C1 segment of cervical spinal cord (tissue), 14 donors: ENCODE measurements at regions not wholly inside any gene's neighbourhood (a gene's known extent, or its start where the extent isn't known, plus 50 kb on each side); places are given as distances from the start of the nearest gene placed in this dataset.

Source experiments
- DNase-seq, 14 donors: peaks; one replicate each; lab custom pipeline; 2025; lab: John Stamatoyannopoulos, UW

DNA sequence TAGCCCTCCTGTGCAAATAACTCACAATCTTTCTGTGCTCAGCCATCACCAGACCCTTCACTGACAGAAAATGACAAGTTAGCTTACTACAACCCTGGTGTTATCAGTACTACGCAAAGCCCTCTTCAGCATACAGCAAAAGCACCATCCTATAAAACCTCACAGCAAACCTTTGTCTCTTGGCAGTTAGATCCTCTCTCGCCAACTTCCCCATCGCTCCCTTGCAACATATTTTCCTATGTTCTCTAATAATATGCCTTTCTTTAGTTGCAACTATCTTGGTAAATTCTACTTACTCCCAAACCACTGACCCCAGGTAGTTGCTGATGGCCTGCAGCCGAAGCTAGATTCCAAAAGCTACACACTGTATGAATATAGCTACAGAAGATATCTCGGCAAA lies 856.9 kb upstream of the FRG1 start:
- no peak for DNase-seq

DNA sequence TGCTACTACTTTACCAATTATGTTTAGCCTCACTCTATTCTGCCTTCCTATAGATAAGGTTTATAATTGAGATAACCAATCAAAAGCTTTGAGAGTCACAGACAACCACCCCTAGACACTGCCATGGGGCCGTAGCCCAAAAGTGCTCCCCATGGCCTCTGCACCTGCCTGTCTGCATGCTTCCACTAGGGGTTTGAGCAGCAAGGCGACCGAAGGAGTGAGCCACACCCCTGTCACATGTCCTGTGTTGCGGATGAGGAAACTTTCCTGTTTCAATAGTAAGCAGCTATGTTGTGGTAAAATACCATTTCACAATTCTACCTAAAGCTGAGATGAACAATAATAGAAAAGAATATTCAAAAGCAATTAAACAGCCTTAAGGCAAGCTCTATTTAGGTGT lies 856.0 kb upstream of the FRG1 start:
- no peak for DNase-seq

DNA sequence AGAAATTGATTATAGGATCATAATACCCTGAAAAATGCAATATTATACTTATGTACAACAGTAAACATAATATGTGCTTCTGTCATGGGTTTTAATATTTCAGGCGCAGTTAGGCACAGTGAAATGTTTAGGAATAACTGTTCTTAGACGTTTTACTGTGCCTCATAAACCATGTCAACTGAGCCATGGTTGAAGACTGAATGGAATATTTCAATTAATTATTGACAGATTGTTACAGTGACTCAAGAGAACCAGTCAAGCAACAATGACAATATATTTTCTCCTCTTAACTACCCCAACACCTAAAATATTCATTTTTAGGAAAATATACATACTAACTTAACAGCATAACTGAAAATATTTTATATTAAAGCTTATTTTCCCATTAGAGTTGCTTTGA lies 852.7 kb upstream of the FRG1 start:
- DNase-seq: no peak

DNA sequence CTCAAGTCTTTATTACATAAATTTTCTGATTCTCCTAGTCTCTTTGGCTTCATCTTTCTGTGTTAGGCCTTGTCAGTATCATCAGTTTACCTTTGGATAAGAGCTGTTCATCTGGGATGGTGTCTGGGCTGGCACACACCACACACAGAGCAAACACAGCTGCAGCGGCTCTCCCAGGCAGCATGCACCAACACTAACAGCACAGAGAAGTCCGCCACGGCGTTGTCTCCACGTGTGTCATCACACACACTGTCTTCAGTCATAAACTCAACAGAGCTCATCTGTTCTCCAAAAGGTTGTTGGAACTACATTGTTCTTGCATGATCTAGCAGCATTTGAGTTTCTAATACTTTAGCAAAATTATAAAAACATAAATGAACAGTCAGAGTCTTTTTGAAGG lies 851.9 kb upstream of the FRG1 start:
- peak in 1 of 14 donors; percentile 12 for DNase-seq

DNA sequence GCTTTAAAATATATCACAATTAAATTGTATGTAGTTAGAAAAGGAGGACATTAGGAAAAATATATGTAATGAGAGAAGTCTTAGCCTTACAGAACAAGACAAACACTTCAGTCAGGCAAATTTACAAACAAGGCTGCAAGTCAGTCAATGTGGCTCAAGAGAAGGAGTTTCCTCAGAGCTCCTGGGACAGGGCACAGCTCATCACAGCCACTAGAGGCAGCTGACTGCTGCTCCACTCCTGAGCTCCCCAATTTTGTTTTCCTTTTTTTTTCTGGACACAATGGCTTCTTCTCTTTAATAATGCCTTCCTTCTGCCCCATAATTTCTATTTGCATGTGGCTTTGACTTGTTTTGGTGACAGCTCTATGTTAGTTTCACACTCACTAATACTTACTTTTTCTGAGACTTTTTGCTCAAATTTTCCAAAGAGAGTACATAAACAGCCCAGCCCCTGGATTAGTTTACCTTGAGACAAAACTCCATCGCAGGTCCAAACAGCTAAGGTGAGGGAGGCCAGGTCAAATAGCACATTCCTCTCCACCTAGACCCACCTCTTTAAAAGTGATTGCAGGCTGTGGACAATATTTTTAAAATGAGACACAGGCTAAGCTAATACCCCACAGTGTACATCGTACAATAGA lies 850.4 kb upstream of the FRG1 start:
- no peak for DNase-seq

DNA sequence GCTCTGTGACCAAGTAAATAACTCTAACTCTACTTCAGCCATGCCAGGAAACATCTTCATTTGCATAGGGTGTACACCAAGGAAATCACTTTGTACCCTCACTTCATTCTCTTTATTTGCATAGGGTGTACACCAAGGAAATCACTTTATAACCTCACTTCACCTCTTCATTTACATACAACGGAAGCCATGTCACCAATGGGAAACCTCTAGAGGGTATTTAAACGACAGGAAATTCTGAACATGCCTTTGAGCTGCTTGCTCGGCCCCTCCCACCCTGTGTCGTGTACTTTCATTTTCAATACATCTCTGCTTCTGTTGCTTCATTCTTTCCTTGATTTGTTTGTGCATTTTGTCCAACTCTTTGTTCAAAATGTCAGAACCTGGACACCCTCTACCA lies 848.1 kb upstream of the FRG1 start:
- no peak for DNase-seq

DNA sequence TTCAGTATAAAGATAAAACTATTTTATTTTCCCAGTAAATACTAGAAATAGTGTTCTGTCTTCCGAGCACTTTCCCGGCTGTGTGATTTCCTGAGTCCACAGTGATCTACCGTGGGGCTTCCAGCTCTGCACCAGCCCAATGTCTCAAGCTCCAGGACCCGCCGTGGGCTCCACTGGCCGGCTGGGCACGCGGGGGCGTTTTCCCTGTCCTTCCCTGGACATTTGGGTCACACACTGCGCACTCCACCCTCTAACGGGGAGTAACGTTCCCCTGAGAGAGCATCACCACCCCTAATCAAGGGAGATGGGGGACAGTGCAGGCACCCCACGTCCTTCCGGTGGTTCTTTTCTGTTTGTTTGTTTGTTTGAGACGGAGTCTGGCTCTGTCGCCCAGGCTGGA lies 844.6 kb upstream of the FRG1 start:
- no peak for DNase-seq

DNA sequence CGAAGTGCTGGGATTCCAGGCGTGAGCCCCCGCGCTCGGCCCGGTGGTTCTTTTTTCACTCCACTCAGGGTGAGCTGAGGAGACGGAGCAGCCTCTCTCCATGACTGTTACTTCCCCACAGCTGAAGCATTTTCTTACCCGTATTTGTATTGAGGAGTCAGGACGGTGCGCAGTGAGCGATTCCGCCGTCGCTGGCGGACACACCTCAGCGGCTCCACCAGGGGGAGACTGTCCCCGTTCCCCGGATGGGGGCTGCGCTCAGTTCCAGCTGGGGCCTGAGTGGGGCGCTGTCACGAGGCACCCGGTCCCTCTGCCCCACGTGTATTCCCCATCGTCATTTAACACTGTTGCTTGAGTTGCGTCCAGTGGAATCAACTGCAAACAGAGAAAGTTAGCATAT lies 844.0 kb upstream of the FRG1 start:
- DNase-seq: no peak

DNA sequence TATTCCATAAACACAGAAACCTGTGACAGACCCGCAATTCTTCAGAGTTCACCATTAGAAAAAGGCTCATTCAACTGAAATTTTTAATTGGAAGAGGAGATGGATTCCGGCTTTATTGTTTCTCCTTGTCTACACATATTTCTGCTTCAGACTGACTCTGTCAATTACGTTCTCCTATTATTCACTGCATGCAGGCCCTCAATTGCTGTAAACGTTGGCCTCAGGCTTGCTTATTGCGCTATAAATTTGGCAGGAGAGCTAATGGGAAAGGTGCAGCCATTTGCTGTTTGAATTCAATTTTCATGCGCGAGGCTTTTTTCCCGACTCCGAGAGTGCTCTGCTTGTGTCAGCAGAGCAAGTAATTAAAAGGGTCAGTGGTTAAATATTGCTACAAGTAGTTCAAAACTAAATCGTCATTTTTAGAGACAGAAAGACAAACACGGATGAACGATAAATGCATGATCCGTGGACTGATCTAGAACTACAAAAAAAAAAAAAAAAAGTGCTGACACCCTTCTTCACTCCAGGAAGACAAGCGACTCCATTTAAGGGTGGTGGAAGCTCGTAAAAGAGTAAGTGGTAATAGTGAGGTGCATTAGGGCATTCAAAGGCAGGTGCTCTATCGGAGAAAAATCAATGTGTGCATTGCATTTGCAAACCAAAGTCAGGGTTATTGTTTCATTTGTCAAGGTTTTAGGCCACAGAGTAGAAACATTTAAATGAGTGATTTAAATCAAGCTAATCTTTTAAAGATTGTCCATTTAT lies 841.6 kb upstream of the FRG1 start:
- no peak for DNase-seq

DNA sequence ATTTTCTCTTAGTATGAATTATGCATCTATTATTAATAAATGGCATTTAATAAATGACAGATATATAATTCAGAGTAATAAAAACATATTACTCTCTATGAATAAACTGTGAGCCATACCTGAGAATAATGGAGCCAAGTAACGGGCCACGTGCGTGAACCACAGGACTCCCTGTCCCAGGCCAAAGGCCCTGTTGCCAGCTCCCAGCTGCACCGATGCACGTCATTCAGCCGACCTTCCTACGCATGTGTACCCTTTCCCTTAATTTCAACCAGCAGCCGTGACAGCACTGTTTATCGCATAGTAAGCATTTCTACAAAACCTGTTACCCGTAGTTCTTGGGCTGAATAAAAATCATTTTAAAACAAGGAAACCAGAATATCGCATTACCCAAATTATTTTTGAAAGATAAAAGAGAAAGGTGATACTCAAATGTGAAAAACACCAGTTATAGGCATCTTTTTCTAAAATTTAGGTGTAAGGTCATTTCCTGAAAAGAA lies 827.2 kb upstream of the FRG1 start:
- DNase-seq: no peak

DNA sequence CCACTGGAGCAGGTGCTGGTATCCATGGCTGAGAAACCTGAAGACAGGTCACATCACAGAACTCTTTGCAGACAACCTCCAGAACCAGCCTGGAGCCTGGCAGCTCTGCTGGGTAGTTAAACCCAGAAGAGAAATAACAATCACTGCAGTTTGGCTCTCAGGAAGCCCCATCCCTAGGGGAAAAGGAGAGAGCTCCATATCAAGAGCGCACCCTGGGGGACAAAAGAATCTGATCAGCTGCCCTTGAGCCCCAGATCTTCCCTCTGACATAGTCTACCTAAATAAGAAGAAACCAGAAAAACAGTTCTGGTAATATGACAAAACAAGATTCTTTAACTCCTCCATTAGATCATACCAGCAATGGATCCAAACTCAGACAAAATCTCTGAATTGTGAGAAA lies 823.2 kb upstream of the FRG1 start:
- no peak for DNase-seq

DNA sequence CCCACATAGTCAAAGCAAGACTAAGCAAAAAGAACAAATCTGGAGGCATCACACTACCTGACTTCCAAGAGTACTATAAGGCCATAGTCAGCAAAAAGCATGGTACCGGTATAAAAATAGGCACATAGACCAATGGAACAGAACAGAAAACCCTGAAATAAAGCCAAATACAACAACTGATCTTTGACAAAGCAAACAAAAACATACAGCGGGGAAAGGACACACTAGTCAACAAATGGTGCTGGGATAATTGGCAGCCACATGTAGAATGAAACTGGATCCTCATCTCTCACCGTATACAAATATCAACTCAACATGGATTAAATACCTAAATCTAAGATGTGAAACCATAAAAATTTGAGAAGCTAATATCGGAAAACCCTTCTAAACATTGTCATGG lies 819.3 kb upstream of the FRG1 start:
- no peak for DNase-seq

DNA sequence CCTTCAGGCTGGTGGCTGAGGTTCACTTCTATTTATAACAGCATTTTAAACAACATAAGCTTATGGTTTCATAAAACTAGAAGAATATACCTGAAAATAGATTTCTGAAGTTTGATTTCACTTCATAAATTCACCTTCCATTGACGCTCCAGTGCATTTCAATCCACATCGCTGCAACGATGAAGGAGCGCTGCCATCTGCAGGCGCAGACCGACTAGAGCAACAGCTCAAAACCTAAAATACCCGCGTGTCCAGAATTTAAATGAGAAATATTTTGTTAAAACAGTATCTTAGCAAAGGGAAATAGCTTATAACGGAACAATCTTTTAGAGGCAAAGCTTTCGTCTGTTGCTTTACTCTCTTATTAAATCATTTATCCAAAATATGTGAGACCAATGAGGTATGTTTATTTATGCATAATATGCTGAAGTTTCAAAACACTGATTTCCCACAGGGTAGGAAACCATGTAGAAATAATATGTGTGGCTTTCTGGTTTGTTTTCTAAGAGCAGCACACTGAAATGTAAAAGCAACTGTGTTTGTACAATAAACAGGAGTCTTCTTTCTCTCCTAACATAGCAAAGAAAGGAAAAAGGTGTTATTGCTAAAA lies 816.4 kb upstream of the FRG1 start:
- peak in 3 of 14 donors; percentile 1 to 2 (median 2) for DNase-seq

DNA sequence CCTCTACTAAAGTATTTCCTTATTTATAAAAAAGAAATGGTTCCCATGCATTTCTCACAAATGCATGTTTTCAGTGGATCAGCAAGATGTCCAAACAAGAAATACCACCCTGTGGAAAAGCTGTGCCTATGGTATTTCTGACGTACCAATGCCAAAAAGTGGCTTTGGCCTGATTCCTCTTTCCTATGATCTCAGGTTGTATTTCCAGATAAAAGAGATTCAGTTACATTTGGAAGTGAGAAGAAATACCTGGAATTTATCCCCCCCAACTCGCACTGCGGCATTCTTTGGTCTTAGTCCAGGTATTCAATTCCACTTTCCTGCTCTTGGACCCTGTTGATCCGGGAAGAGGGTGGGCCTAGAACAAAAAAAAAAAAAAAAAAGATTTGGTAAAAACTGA lies 815.9 kb upstream of the FRG1 start:
- DNase-seq: no peak

DNA sequence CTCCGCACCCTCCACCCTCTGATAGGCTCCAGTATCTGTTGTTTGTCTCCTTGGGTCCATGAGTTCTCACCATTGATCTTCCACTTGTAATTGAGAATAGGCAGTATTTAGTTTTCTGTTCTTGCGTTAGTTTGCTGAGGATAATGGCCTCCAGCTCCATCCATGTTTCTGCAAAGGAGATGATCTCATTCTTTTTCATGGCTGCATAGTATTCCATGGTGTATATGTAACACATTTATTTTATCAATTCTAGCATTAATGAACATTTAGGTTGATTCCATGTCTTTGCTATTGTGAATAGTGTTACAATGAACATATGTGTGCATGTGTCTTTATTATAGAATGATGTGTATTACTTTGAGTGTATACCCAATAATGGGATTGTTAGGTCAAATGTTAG lies 814.6 kb upstream of the FRG1 start:
- DNase-seq: no peak

DNA sequence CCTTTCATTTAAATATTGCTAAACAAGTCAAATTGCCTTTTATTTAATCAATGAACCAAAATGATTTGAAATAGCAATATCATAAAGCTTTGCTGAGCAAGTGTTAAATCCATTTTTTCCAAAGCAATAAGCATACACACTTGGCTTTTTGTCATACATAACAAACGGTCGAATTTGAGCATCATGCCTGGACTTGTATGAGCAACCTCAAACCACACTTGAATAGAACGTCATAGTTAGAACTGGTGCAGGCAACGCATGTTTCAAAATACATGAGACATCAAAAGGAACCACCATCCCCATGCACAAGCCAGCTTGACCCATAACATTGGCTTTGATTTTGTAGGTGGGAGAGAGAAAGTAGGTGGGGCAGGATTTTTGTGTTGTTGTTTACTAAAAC lies 812.3 kb upstream of the FRG1 start:
- no peak for DNase-seq

DNA sequence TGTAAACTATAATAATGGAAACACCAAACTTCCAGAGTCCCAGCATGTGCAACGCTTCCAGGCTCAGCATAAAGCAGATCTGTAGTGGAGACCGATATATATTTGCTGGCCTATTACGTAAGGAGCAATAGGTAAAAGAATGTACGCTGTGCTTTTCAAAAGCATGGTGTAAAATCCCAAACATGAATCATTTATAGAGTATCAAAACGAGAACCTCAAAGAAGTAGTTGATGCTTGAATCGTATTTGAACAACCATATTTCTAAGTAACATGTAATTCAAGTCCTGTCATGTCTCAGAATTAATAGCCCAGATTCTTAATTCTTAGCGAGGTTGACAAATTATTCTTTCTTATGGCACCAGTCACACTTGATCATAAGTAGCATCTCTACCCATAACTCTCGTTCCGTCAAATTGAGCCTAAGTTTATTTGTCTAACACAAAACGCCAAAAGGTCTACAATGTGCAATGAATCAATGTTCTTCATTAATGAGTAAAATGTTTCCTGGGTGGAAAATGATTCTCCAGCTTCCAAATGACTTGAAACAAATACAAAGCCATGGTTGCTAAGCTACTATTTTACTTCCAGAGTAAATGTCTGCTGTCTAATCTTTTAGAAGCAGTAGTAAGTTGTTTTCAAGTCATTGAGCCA lies 811.5 kb upstream of the FRG1 start:
- no peak for DNase-seq

DNA sequence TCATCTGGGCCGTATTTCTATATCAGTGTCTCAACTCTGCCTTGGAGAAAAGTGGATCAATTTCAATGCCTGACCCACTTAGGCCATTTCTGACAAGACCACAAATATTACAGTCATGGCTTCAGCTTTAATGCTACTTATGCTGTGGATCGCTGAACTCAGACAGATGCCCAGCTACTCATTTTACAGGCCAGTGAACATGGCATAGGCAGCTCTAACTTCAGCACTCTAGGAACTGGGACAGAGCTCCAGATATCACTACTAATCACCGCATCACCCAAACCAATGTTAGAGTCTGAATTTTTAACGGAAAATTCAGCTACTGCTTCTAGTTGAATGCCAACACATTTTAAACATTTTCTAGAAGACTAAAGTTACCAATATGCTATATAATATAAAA lies 809.6 kb upstream of the FRG1 start:
- no peak for DNase-seq

DNA sequence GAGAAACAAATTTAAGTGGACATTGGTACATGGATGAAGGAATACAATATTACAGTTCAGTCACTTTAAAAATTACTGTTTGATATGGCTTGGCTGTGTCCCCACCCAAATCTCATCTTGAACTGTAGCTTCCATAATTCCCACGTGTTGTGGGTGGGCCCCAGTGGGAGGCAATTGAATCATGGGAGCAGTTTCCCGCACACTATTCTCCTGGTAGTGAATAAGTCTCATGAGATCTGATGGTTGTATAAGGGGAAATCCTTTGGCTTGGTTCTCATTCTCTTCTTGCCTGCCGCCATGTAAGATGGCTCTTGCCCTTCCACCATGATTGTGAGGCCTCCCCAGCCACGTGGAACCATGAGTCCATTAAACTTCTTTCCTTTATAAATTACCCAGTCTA lies 804.2 kb upstream of the FRG1 start:
- no peak for DNase-seq

DNA sequence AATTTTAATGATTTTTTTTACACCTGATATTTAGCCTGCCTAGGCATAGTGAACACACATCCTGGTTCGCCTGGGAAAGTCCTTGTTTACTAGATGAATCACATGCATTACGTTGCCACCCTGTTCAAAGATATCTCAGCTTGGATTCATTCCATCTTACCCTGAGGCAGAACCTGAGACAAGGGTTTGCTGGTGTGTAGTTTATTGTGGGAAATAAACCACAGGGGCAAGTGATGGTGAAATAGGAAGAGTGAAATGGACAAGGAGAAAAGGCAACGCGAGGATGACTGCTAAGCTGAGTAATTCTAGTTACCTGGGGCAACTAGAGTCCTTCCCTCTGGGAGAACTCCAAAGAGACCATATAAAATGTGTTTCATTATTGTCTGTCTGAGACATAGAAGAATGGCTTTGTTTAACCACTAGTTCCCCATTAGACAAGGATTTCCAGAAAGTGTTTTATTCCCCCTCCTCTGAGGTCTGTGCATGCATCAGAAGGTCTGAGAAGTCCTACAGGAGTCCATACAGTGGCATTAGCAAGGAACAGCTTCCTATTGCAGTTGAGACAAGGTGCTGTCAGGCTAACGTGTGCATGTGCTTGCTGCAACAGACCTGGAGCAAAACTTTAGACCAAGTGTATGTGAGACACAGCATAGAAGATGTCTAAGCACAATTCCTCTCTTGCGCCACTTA lies 797.3 kb upstream of the FRG1 start:
- DNase-seq: no peak

DNA sequence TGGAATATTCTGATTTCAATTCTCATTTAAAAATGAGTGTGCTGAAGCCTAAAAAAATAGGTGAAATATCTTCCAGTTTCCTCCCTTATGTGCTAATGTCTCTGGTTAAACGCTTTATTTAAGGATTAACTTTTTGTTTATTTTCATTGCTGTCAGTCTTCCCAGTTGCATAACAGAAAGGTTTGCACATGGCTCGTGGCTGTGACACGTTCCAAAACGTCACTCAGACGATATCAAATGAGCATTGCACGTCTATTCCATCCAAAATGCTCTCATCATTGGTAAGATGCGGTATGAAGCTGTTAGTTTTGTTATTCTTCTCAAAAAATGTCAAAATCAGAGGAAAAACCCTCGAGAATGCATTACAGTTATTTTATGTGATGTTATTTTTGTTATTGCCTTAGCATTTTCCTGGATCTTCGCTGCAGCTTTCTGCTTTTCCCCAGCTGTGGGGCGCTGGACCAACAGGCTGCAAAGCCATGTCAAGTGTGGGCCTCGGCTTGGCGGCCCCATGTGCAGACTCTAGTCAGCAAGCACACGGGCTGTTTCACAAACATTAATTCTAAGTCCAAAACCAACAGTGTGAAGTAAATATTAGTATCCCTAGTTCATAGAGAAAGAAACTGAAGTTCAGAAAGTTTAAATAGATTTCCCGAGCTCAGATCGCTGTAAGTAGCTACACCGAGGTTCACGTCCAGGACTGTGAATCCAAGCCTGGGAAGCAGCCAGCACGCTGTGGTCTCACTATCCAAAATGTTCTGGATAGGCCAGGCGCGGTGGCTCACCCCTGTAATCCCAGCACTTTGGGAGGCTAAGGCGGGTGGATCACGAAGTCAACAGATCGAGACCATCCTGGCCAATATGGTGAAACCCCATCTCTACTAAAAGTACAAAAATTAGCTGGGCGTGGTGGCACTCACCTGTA lies 793.4 kb upstream of the FRG1 start:
- no peak for DNase-seq
